ENCODE measurements at regions not wholly inside any gene's neighbourhood (a gene's known extent, or its start where the extent isn't known, plus 50 kb on each side); places are given as distances from the start of the nearest gene placed in this dataset.

GRCh38 chr18:57991552-57991951 is 52.5 kb upstream of the NEDD4L start:
- intact Hi-C loops (cut with DNase I): no loop called here
- ATAC-seq (no peak), DNase-seq (ENCODE audit: low spot score) (no peak)

GRCh38 chr18:57989536-57989935 is 54.5 kb upstream of the NEDD4L start:
- no peak for ATAC-seq
- DNase-seq (ENCODE audit: low spot score): no peak
- intact Hi-C loops (cut with DNase I): no loop called here

- ATAC-seq: no peak
- intact Hi-C loops (cut with DNase I): no loop called here
- no peak for DNase-seq (ENCODE audit: low spot score)
Measured at GRCh38 chr18:57984490-57985115, 59.4 kb upstream of the NEDD4L start.

- ATAC-seq (no peak), DNase-seq (ENCODE audit: low spot score) (no peak)
- intact Hi-C loops (cut with DNase I): no loop called here
Measured at GRCh38 chr18:57983965-57984364, 60.1 kb upstream of the NEDD4L start.

GRCh38 chr18:57983472-57983871 is 60.6 kb upstream of the NEDD4L start:
- intact Hi-C loops (cut with DNase I): no loop called here
- no peak for DNase-seq (ENCODE audit: low spot score)
- no peak for ATAC-seq

GRCh38 chr18:57982372-57983021 is 61.5 kb upstream of the NEDD4L start:
- intact Hi-C loops (cut with DNase I): no loop called here
- no peak for DNase-seq (ENCODE audit: low spot score)
- ATAC-seq: no peak

GRCh38 chr18:57981308-57982028 is 62.6 kb upstream of the NEDD4L start:
- no peak for DNase-seq (ENCODE audit: low spot score)
- no peak for ATAC-seq
- intact Hi-C loops (cut with DNase I): no loop called here

- ATAC-seq: no peak
Measured at GRCh38 chr18:57980573-57981307, 63.3 kb upstream of the NEDD4L start.

GRCh38 chr18:57976230-57976773 is 67.7 kb upstream of the NEDD4L start:
- no peak for DNase-seq (ENCODE audit: low spot score)
- peak; percentile 38 for ATAC-seq
- intact Hi-C loops (cut with DNase I): no loop called here

More at GRCh38 chr18:57980573-57981307, 63.3 kb upstream of the NEDD4L start:
- DNase-seq (ENCODE audit: low spot score): no peak
- intact Hi-C loops (cut with DNase I): no loop called here

GRCh38 chr18:57975805-57976204 is 68.2 kb upstream of the NEDD4L start:
- ATAC-seq: peak; percentile 57
- no peak for DNase-seq (ENCODE audit: low spot score)
- intact Hi-C loops (cut with DNase I): no loop called here

- intact Hi-C loops (cut with DNase I): no loop called here
- no peak for ATAC-seq
- no peak for DNase-seq (ENCODE audit: low spot score)
Measured at GRCh38 chr18:57974585-57975265, 69.3 kb upstream of the NEDD4L start.

- no peak for DNase-seq (ENCODE audit: low spot score)
- intact Hi-C loops (cut with DNase I): no loop called here
- ATAC-seq: no peak
Measured at GRCh38 chr18:57973889-57974288, 70.1 kb upstream of the NEDD4L start.

- ATAC-seq (no peak), DNase-seq (ENCODE audit: low spot score) (no peak)
- intact Hi-C loops (cut with DNase I): no loop called here
Measured at GRCh38 chr18:57970356-57971095, 73.5 kb upstream of the NEDD4L start.

- no peak for ATAC-seq
- intact Hi-C loops (cut with DNase I): no loop called here
- DNase-seq (ENCODE audit: low spot score): no peak
Measured at GRCh38 chr18:57969824-57970223, 74.2 kb upstream of the NEDD4L start.

- intact Hi-C loops (cut with DNase I): no loop called here
- ATAC-seq: no peak
- no peak for DNase-seq (ENCODE audit: low spot score)
Measured at GRCh38 chr18:57965246-57965645, 78.8 kb upstream of the NEDD4L start.

GRCh38 chr18:57961876-57962505 is 82.0 kb upstream of the NEDD4L start:
- no peak for DNase-seq (ENCODE audit: low spot score)
- no peak for ATAC-seq
- intact Hi-C loops (cut with DNase I): no loop called here

- intact Hi-C loops (cut with DNase I): no loop called here
- ATAC-seq: no peak
- DNase-seq (ENCODE audit: low spot score): no peak
Measured at GRCh38 chr18:57961411-57961810, 82.6 kb upstream of the NEDD4L start.

- ATAC-seq: no peak
- intact Hi-C loops (cut with DNase I): no loop called here
- DNase-seq (ENCODE audit: low spot score): no peak
Measured at GRCh38 chr18:57959278-57959677, 84.7 kb upstream of the NEDD4L start.
